Kidney tubule cell (primary cell): ENCODE measurements at regions not wholly inside any gene's neighbourhood (a gene's known extent, or its start where the extent isn't known, plus 50 kb on each side); places are given as distances from the start of the nearest gene placed in this dataset.

Experiments
- DNase-seq: peaks from one replicate; pipeline ENCODE4 v3.0.0-alpha.2; 2018; ENCODE audit warnings: low spot score

DNA sequence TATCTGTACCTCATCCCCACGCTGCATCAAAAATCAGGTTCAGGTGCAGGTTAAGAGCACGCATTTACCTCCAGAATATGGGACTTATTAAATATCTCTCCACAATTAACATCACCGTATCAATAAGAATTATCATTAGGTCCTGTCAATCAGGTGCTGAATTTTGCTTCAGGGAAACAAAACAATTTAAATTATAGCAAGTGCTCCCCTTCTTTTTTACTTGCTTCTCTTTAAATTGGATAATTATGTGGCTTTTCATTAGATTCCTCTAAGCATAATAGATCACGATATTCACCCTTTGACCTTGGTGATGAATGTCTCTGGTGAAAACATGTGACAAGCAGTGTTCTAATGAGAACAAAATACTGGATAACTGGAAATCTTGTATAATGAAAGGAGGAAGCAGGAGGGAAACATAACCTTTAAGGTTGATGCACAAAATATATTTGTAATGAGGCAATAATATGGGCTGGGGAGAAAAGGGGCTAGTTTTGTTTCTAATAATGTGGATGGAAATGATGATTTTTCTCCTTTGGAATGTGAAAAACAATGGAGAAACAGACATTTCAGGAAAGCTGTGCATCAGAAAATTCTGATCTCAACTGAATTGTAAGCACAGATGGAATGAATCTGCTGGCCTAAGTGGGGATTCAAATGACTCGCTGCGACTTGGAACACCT, 166.9 kb downstream of the SNX10 start:
- no peak for DNase-seq

DNA sequence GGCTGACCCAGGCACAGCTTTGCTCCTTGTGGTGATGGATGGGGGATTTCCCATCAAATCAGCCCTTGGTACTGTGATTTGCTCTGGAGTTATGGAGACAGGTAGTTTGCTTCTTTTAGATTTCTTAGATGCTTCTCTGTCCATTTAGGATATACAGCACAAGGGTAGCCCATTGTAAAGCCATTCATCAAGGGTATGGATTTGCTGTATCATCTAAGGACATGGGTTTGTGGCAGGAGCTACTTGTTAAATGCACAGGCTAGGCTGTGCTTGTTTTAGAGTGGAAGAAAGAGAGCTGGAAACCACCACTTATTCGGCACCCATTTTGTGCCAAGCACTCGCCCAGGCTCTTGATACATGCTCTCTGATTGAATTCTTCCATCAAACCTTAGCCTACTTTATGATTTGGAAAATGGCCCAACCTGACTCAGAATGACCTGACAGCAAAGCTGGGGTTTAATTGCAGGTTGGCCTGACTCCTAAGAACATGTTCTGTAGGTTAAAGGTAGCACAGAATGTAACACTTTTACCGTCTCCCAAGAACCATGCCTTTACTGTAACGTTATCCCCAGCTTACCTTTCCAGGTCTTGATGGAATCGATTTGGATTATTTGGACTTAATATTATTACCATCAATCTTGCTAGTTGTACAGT, 168.0 kb downstream of the SNX10 start:
- DNase-seq, result no peak

DNA sequence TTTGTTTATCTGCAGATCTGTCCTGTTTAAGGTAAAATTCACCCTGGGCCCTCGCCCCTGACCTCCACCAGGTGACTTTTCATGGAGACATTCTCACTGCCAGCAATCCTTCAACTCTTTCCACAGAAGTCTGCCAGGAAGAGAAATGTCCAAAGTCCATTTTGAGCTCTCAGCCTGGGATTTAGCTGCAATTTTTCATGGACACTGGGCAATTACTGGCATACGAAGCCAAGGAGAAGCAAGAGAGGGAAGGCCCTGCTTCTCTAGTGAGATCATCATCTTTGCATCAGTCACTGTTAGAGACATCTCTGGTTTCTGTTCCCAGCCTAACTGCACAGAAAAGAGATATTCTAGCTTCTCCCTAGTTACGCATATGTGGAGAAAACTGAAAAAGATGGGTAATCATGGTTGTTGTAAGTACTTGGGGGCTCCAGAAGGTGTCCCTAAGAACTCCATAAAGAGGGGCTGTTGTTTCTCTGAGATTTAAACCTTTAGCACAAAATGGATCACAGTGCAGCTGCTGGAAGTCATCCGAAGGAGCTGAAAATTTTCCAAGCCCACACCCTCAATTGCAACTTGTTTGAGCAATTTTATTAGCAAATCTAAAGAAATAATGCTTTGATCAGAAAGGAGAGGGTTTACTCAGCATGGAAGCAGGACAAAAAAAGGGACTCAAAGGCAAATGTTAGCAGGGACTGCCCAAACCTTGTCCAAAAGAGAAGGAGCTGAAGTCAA, 168.9 kb downstream of the SNX10 start:
- DNase-seq, result peak; percentile 20

DNA sequence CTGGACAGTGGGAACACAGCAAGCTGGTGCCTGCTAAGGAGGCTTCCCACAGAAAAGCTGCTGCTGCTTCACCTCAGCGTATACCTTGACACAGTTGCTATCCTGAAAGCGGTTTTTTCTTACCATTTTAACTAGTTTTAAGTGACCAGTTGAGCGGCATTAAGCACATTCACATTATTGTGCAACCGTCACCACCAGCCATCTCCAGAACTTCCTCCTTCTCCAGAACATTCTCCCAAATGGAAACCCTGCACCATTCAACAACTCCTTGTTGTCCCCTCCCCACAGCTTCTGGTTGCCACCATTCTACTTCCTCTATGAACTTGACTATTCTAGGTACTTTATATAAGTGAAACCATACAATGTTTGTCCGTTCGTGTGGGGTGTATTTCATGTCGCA, 169.9 kb downstream of the SNX10 start:
- DNase-seq, result no peak

DNA sequence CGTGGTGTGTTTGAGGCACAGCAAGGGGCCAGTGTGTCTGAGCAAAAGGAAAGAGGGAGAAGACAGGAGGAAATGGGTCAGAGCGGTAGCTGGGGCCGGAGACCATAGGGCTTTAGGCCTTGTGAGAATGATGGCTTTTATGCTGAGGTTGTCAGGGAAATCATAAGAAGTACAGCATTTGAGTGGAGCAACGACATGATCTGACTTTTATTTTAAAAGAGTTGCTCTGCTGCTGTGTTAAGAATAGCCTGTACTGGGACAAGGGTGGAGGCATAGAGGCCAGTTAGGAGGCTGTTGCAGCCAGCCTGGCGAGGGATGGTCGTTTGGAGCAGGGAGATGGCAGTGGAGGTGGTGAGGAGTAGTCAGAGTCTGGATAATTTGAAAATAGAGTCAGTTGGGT, 174.3 kb downstream of the SNX10 start:
- DNase-seq, result no peak

DNA sequence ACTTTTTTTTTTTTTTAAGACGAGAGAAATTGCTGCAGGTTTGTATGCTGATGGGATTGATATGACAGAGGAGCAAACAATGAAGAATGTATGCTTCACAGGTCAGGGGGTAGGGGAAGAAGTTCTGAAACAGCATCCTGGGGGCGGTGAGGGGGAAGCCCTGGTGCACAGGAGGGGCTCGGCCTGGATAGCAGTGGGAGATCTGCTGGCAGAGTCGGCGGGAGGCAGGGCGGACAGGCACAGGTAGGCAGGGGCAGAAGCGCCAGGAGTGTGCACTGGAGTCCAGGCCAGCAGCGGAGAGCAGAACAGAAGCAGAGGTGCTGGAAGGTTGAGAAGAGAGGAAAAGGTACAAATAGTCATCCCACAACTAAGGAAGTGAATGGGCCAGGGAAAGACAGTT, 175.4 kb downstream of the SNX10 start:
- DNase-seq, result no peak

DNA sequence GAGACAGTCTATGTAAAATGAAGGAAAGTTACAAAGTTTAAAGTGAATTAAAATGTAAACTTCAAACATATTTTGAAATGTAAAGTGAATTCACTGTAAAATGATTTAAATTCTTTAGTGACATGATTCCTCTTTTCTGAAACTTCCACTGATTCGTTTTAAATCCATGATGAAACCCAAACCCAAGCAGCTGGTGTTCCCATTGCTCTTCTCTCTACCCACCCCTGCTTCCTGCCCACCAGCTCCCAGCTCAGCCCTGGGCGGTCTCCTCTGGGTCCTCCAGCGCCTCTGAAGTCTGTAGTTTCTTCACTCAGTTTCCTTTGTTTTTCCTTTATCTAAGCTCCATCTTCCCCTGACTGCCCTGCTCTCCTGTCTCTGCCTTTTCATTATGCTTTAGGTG, 175.9 kb downstream of the SNX10 start:
- no peak for DNase-seq

DNA sequence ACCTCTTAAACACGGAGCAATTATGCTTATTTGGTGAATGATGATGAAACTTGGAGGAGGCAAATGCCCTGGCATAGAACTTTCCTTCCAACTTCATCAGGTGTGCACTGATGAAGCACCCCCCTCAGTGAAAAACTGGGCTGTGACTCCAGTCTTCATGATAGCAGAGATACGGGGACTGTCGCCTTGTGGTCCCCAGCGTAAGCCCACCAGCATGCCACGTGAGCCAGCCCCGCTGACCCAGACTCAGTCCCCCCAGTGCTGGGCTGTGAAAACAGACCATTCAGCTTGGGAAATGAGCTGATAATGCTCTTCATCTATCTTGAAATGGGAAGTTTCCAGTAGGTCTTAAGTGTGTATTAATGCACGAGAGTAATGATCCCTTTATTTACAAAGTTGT, 177.0 kb downstream of the SNX10 start:
- DNase-seq, result no peak

DNA sequence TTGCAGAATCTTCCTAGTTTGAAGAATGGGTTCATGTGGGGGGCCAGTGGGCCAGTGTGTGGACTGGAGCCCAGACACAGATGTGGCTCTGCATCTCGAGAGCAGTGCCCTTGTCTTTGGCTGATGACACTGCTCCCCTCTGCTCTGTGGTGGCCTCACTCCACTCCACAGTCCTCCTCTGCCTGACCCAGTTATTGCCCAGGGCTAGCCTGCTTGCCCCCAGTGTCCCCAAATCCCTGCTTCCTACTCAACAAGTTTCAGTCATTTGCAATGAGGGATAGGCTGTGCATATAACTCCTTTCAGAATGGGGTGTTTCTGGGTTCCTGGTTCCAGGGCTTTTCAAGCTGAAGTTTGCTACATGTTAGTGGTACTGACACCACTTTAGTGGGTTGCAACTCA, 177.5 kb downstream of the SNX10 start:
- no peak for DNase-seq

DNA sequence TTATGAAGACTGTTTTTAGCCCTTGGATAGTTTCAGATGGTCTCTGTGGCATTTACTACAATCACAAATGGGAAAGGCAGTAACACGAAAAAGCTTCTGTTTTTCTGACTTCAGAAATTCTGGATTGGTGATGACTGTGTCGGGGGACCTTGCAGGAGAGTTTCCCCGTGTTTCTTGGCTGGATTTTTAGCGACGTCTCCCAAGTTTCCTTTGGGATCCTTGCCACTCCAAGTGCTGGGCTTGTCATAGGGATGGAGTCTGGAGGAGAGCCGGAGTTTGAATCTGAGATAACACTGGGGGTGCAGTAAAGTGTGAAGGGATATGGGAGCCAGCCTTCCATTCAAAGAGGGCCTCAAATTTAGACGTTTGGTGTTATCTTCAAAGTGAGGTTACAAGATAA, 179.0 kb downstream of the SNX10 start:
- no peak for DNase-seq

DNA sequence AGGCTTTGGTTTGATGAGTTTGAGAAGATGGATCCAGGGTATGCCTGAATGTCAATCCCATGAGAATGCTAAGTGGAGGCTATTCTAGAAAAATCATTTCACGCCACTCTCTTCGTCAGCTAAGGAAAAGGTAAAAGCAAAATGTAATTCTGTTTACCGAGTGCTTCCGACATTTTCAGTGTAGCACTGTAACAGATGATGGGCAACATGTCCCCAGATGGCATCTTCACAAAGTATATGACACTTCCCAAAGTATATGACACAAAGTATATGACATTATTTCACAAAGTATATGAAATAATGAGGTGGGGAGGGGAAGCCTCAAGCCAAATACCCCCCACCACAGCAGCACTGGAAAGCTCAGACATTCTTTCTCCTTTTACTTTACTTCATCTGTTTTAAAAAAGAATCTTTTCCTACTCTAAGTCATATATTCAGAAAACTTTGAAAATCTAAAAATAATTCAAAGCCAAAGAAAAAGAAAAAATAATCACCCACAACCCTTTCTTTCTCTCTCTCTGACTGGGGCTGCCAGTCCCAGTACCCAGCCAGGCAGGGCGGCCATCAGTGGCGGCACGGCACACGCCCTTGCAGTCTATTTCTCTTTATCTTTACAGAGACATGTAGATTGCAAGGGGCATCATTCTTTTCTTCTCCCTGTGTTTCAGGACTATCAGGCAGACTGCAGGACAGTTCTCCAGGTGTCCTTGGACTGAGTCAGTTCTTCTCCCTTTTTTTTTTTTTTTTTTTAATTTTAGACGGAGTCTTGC, 179.8 kb downstream of the SNX10 start:
- no peak for DNase-seq

DNA sequence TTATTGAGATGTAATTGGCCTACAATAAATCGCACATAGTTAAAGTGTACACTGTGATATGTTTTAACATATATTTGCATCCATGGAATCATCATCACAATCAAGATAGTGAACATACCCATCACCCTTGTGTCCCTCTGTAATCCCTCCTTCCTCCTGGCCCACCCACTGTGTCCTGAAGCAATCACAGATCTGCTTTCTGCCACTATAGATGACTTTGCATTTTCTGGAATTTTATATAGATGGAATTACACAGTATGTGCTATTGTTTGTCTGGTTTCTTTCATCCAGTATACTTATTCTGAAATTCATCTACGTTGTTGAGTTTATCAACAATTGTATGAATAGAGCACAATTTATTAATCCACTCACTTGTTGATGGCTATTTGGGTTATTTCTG, 181.3 kb downstream of the SNX10 start:
- DNase-seq, result no peak

DNA sequence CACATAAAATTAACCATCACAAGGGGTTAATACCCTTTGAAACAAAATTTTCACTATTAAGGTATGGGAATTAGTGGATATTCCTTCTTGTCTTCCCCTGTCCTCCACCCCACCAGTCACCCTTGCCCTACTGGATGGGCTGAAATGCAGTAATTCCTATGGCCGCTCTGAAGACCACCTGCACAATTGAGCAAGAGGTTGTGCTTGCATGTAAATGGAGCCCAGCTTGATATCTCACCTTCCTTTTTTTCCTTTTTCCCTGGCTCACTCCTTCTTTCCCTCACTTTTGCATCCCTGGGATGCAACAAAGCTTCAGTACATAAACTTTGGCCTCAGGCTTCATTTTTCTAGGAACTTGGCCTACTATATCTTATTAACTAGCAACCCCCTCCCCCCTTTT, 184.6 kb downstream of the SNX10 start:
- no peak for DNase-seq

DNA sequence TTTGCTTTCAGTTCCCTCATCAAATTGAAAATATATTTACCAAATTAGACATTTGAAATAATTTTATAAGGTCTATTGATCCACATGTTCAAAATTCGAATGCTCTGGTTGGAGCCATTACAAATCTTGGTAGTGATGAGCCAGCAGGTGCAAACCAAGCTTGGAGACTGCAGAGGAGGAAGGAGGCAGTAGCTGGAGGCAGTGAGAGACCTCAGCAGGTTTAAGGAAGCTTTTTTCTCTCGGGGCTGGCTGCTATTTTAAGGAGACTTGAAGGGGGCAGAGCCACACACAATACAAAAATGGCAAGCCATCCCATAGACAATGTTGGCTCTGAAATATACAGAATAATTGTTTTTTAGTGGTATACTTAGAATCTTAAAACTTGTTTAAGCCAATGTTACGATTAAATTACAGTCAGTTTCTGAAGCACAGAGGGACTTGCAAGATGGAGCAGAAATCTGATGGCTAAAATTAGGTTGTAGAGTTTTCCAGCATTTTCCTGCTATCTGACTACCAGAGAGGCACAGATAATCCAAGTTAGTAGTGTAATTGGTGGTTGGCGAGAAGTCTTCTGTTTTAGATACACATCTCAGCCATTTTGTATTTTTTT, 185.8 kb downstream of the SNX10 start:
- DNase-seq, result no peak

DNA sequence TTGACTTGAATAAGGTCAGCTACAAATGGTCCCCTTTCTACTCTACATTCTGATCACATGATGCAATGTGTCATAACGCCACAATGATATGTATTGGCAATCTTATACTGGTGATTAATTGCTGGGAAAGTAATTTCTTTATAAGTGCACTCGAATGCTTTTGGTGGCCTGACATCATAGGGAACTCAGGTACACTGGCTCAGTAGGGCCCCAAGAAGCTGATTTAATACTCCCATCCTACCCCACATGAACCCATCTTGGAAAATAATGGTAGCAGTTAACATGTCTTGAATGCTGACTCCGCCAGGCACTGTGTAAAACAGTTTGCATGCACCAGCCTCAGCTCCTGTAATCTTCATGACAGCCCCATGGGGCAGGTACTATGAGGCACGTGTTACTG, 186.9 kb downstream of the SNX10 start:
- DNase-seq, result no peak

DNA sequence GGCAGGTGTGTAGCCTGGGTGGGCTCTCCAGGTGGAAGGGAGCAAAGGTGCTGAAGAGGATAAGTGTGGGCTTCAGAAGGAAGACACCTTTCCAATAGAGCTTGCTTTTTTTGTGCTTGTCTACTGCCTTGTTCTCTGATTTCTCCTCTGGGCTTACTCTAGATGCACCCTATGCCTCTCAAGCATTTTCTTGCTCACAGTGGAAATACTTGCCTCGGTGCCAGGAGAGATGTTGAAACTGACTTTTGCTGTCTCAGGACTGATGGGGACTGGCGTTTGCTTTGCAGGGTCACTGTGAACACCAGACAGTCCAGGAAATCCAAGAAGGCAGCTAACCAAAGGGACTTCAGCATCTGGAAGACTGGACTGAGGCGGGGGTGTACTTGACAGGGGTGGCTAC, 187.9 kb downstream of the SNX10 start:
- no peak for DNase-seq

DNA sequence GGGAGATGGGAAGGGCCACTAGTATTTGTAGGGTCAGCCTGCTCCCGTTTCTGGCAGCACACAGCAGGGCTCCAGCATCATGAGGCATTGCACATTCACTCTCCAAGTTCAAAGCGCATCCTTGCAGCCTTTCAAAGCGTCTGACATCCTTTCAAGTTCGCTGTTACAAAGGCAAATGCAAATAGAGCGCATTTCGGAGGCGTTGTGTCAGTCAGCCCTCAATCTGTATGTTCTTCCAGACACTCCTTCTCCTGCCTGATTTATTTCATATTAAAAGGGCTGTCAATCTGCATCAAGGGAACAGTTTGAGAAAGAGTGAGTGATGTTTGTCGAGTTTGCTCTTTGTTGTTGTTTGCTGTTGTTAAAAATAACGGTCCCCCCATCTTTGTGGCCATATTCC, 188.5 kb downstream of the SNX10 start:
- DNase-seq, result no peak

DNA sequence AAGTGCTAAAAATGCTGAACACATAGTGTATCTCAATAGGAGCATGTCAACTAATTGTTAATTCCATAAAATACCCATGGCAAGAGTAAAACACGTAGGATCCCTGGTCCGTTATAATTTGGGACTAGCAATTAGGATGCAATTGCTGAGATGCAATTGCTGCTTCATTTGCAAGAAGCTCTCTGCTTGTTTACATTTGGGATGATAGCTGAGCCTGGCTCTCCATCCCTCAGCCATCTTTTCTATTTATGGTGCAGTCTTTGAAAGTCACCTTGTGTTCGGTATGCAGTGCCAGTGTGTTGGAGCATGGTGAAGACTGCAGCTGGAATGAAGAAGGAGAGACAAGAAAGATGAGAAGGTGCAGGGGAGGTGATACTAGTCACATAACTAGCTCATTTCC, 191.3 kb downstream of the SNX10 start:
- DNase-seq, result no peak

DNA sequence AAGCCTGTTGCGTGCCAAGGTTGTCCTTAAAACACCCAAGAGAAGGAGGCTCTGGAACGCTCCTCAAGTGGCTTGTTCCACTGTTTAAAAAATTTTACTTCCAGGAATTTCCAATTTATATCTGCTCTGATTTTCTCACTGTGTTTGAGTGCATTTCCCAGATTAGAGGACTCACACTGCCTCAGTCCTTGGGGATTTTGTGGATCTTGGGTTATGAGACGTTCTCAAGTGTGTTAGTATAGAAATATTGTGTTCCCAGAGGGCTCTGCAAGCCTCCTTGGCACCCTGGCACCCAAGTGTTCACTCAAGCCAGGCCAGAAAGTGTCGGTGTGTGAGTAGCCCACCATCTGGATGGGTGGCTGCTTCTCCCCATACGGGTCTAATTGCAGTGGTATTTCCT, 192.2 kb downstream of the SNX10 start:
- DNase-seq, result no peak

DNA sequence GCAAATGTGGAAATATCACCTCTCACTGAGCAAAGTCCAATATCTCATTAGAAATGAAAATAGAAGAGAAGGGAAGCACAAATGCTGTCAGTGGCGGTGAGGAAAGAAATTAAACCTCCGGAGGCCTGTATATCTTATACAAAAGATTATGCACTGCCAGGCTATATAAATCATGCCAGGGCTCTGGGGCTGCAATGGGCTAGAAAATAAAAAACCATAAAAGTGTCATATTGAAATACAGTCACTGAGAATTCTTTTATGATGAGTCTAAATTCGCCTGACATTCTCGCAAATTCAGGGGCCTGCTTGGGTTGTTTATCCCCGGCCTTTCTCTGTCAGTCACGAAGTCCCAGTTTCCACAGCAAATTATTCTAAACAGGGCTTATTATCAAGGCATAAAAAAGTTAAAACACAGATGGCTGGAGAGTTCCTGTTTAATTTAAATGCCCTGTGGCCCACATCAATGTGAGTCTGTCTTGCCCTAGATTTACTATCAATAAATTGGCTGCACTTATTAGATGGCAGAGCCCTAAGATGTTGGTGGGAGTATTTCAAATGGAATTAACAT, 193.8 kb downstream of the SNX10 start:
- no peak for DNase-seq

DNA sequence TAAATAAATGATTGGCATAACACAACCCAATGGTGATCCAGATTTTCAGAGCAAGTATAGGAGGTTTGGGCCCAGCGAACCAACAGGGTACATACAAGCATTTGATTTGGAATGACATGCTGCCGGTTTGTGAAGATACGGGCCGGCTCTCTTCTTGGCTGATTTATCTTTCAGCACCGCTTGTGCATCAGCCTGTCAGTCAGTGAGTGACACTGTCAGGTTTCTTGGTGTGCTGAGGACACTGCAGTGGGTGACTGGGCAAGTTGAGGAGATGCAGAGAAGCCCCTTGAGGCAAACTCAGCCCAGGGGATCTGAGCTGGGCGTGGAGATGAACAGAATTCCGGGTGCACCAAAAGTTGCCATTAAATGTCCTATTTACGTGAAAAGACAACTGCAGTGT, 194.5 kb downstream of the SNX10 start:
- no peak for DNase-seq
